ENCODE measurements at regions not wholly inside any gene's neighbourhood (a gene's known extent, or its start where the extent isn't known, plus 50 kb on each side); places are given as distances from the start of the nearest gene placed in this dataset.

GRCh38 chr15:101568309-101568708 lies 78.8 kb upstream of the PCSK6 start:
- no TSS peak for BruUV-seq (replicated peaks)
- Histone ChIP-seq H3K79me2 (ENCODE audit: insufficient read depth, low read length) (no peaks in the 10 kb centered on the region), H3K36me3 (replicated peaks in 1 of 2; ENCODE audit: control insufficient read depth in 1 of 2, insufficient read depth in 2 of 2, low read length in 2 of 2) (no peaks in the 10 kb centered on the region), H3K4me3 (replicated peaks in 1 of 3; ENCODE audit: insufficient read depth in 1 of 3, low read depth in 2 of 3, low read length in 3 of 3) (no peak overlapping the region), H3K4me2 (ENCODE audit: low read depth, low read length) (no peak overlapping the region), H3K4me1 (ENCODE audit: insufficient read depth, low read length) (peaks cover 10% of the 10 kb centered on the region), H3K9me3 (ENCODE audit: low read length) (no peaks in the 10 kb centered on the region), H3K27ac (ENCODE audit: extremely low read length, insufficient read depth, low read length) (no peak overlapping the region), H3K27me3 (ENCODE audit: control insufficient read depth in 1 of 2, insufficient read depth in 2 of 2, low read length in 2 of 2) (peaks cover 0 to 10% of the 10 kb centered on the region in 2 experiments; a peak in 1 of 5 replicates), H3K9ac (ENCODE audit: insufficient read depth, low read depth, low read length) (no peak overlapping the region), H2AFZ (ENCODE audit: low read length) (no peak overlapping the region), H4K20me1 (ENCODE audit: insufficient read depth, low read length) (no peaks in the 10 kb centered on the region)
- TF ChIP-seq MTA3 (CRISPR knock-in tag; IDR thresholded peaks at IDR 0.05) (no peak), ZBTB4 (CRISPR knock-in tag; IDR thresholded peaks at IDR 0.05; ENCODE audit: borderline replicate concordance) (no peak), IKZF1 (IDR thresholded peaks at IDR 0.05) (no peak), ZNF333 (CRISPR knock-in tag; IDR thresholded peaks at IDR 0.05; ENCODE audit: borderline replicate concordance) (no peak)
- CTCF ChIA-PET (ENCODE audit: low intra/inter-chr PET ratio, low total read pairs): no interaction called here
- intact Hi-C loops (cut with micrococcal nuclease; ENCODE audit: unreplicated experiment): no loop called here
- ATAC-seq: no peak
- WGBS (ENCODE audit: low lambda C conversion rate): 78% methylated on average over 8 of the region's 8 CpGs
- in situ Hi-C loops (cut with HindIII; ENCODE audit: extremely low pct_ligation_motif_present, low pct_unique_long_range_greater_than_20kb): no loop called here
- no peak for FAIRE-seq
- POLR2A ChIA-PET: no interaction called here
- DNase-seq (ENCODE audit: low spot score): no peak

GRCh38 chr15:101566748-101567488 lies 77.4 kb upstream of the PCSK6 start:
- Histone ChIP-seq H3K79me2 (ENCODE audit: insufficient read depth, low read length) (no peaks in the 10 kb centered on the region), H3K9me3 (ENCODE audit: low read length) (no peaks in the 10 kb centered on the region), H3K4me1 (ENCODE audit: insufficient read depth, low read length) (peaks cover 10% of the 10 kb centered on the region), H3K4me3 (replicated peaks in 1 of 3; ENCODE audit: insufficient read depth in 1 of 3, low read depth in 2 of 3, low read length in 3 of 3) (no peak overlapping the region), H3K4me2 (ENCODE audit: low read depth, low read length) (no peak overlapping the region), H3K27me3 (ENCODE audit: control insufficient read depth in 1 of 2, insufficient read depth in 2 of 2, low read length in 2 of 2) (peaks cover 0 to 10% of the 10 kb centered on the region in 2 experiments; a peak in 1 of 5 replicates), H3K9ac (ENCODE audit: insufficient read depth, low read depth, low read length) (no peak overlapping the region), H2AFZ (ENCODE audit: low read length) (no peak overlapping the region), H3K36me3 (replicated peaks in 1 of 2; ENCODE audit: control insufficient read depth in 1 of 2, insufficient read depth in 2 of 2, low read length in 2 of 2) (no peaks in the 10 kb centered on the region), H4K20me1 (ENCODE audit: insufficient read depth, low read length) (no peaks in the 10 kb centered on the region), H3K27ac (ENCODE audit: extremely low read length, insufficient read depth, low read length) (no peak overlapping the region)
- in situ Hi-C loops (cut with HindIII; ENCODE audit: extremely low pct_ligation_motif_present, low pct_unique_long_range_greater_than_20kb): no loop called here
- POLR2A ChIA-PET: no interaction called here
- no TSS peak for BruUV-seq (replicated peaks)
- CTCF ChIA-PET (ENCODE audit: low intra/inter-chr PET ratio, low total read pairs): no interaction called here
- DNase-seq (ENCODE audit: low spot score) (no peak), ATAC-seq (no peak), FAIRE-seq (no peak)
- WGBS (ENCODE audit: low lambda C conversion rate): 86% methylated on average over 13 of the region's 14 CpGs
- intact Hi-C loops (cut with micrococcal nuclease; ENCODE audit: unreplicated experiment): no loop called here
- TF ChIP-seq ATRX (CRISPR knock-in tag; IDR thresholded peaks at IDR 0.05; ENCODE audit: borderline replicate concordance) (no peak), ZNF781 (CRISPR knock-in tag; IDR thresholded peaks at IDR 0.05; ENCODE audit: borderline replicate concordance, not compliant biosample characterization) (no peak), KDM5B (CRISPR knock-in tag; IDR thresholded peaks at IDR 0.05; ENCODE audit: borderline replicate concordance) (no peak), ZNF101 (CRISPR knock-in tag; IDR thresholded peaks at IDR 0.05; ENCODE audit: borderline replicate concordance, low read depth) (no peak), ZBTB38 (CRISPR knock-in tag; IDR thresholded peaks at IDR 0.05) (no peak), RAD21 (CRISPR knock-in tag; IDR thresholded peaks at IDR 0.05) (no peak), RNF2 (conservative IDR thresholded peaks at IDR 0.05; ENCODE audit: low read depth) (no peak), SIX4 (CRISPR knock-in tag; IDR thresholded peaks at IDR 0.05) (no peak), NRL (CRISPR knock-in tag; IDR thresholded peaks at IDR 0.05; ENCODE audit: borderline replicate concordance) (no peak), MATR3 (CRISPR knock-in tag; IDR thresholded peaks at IDR 0.05) (no peak), KMT2B (CRISPR knock-in tag; IDR thresholded peaks at IDR 0.05) (no peak), CCDC6 (CRISPR knock-in tag; IDR thresholded peaks at IDR 0.05) (no peak)
